RWPE1 (cell line): ENCODE measurements at regions not wholly inside any gene's neighbourhood (a gene's known extent, or its start where the extent isn't known, plus 50 kb on each side); places are given as distances from the start of the nearest gene placed in this dataset.

ENCODE experiments used
- CTCF ChIA-PET: fragments of 350-600 bp; sonication (Branson Sonifier 250); formaldehyde crosslinking; extraction: SDS; loops from one replicate; lab custom pipeline; 2021; lab: Yijun Ruan, JAX
- POLR2A ChIA-PET: fragments of 400-600 bp; formaldehyde crosslinking; extraction: SDS; loops from one replicate; lab custom pipeline; 2020; ENCODE audit warnings: antibody characterized with exemption; ENCODE audit not compliant: low non-redundant PET; lab: Yijun Ruan, JAX
- DNase-seq: peaks from one replicate; pipeline ENCODE4 v3.0.0; 2012; ENCODE audit warnings: low spot score
- H3K27ac ChIP-seq: fragments of 450-650 bp; 2 replicates; pipeline ENCODE4 v1.5.1; 2017
- TF ChIP-seq, protein P1 (sequence below): fragments of 450-650 bp; conservative IDR thresholded peaks from 2 replicates; pipeline ENCODE4 v1.5.1; 2017; ENCODE audit warnings: low read depth, mild to moderate bottlenecking

DNA sequence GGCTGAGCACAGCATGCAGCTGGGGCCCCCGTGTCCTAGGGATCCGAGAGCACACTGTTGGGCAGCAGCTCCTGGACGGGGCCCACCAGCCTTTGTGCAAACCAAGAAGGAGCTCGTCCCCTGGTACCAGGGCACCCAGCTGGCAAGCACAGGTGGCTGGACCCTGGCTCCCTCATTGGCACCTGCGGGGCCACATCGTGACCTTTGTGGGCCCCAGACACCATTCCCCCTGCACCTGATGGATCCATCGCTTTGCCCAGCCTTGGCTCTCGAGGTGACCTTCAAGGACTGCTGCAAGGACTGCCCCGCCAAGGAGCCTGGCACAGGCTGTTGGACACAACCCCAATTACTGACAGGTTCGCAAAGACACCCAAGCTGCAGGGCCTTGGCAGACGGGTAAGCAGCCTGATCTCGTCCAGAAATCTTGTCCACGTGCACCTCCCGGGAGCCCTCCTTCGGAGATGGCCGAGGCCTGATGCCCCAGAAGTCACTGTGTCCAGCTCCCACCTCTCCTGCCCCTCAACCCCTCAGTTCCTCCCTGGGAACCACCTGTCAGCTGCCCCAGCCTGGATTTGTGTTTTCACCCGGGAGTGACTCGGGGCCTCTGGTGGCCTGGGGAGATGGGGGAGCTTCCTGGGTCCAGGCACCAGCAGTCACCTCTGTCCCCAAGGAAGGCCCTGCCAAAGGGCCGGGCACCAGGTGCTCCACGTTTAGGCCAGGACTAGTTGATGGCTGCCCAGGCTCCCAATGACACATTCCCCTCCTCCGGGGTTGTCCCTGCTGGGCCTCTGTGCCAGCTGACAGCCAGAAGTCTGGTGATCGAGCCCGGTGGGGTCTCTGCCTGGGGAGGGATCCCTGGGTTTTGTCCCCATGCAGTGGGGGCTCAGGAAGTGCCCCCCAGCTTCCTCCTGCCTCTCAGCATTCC lies 137.1 kb upstream of the PPP1R26 start:
- ChIA-PET CTCF (interaction anchor here (0.7 to 3.4 kb wide), 5 partner anchors 8 to 256 kb away, joined by 3 to 13 read pairs (median 3); no protein-coding TSS in a partner anchor), POLR2A (no interaction called here)
- no peak for DNase-seq
- no peak overlapping the region for H3K27ac ChIP-seq
- TF ChIP-seq, protein P1, sequence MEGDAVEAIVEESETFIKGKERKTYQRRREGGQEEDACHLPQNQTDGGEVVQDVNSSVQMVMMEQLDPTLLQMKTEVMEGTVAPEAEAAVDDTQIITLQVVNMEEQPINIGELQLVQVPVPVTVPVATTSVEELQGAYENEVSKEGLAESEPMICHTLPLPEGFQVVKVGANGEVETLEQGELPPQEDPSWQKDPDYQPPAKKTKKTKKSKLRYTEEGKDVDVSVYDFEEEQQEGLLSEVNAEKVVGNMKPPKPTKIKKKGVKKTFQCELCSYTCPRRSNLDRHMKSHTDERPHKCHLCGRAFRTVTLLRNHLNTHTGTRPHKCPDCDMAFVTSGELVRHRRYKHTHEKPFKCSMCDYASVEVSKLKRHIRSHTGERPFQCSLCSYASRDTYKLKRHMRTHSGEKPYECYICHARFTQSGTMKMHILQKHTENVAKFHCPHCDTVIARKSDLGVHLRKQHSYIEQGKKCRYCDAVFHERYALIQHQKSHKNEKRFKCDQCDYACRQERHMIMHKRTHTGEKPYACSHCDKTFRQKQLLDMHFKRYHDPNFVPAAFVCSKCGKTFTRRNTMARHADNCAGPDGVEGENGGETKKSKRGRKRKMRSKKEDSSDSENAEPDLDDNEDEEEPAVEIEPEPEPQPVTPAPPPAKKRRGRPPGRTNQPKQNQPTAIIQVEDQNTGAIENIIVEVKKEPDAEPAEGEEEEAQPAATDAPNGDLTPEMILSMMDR, result no peak

- DNase-seq, result no peak
- ChIA-PET POLR2A (no interaction called here), CTCF (interaction anchor here (0.9 to 3.4 kb wide), 3 partner anchors 9 to 257 kb away, joined by 3 to 13 read pairs (median 5); no protein-coding TSS in a partner anchor)
- TF ChIP-seq, protein P1, result no peak
- no peak overlapping the region for H3K27ac ChIP-seq
Measured at GRCh38 chr9:135343136-135343535, 136.4 kb upstream of the PPP1R26 start.

DNA sequence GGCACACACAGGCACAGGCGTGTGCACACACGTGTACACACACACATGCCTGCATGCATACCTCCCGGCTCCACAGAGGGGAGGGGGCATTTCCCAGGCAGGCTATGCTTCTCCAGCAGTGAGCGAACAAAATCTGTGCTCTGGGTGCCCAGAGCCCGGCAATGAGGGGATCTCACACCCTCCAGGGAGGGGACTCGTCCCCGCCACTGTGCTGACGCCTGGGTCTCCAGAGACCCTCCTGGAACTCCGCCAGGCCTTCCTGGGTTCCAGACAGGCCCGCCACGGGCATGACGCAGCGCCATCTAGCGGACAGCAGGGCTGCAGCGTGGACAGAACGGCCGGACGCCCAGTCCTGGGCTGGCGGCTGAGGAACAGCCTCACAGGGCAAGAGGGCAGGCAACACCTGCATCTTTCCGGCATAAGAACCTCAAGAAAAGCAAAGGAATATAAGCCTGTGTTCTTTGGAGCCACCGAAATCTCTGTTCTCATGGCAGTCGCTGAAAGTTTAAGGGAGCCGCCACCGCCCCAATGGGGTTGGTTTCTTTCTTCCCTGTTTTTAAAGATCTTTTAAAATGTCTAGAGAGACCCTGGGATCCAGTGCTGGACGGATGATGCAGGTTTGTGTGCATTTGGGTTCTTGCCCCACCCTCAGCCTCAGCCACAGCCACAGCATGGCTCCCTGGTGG lies 135.6 kb upstream of the PPP1R26 start:
- no peak overlapping the region for H3K27ac ChIP-seq
- POLR2A ChIA-PET, result no interaction called here
- CTCF ChIA-PET, result interaction anchor here (0.7 kb wide), 1 partner anchor 997 kb away, joined by 3 read pairs; no protein-coding TSS in a partner anchor
- TF ChIP-seq, protein P1, result peak; percentile 99
- peak; percentile 75 for DNase-seq

- TF ChIP-seq, protein P1, result no peak
- ChIA-PET CTCF (interaction anchor here (0.7 kb wide), 1 partner anchor 998 kb away, joined by 3 read pairs; no protein-coding TSS in a partner anchor), POLR2A (no interaction called here)
- DNase-seq, result no peak
- no peak overlapping the region for H3K27ac ChIP-seq
Measured at GRCh38 chr9:135344523-135344901, 135.1 kb upstream of the PPP1R26 start.

GRCh38 chr9:135344915-135345500 lies 134.6 kb upstream of the PPP1R26 start:
- H3K27ac ChIP-seq, result no peak overlapping the region
- ChIA-PET CTCF (interaction anchor here (0.5 to 0.7 kb wide), 2 partner anchors 260 to 998 kb away, joined by 3 read pairs; no protein-coding TSS in a partner anchor), POLR2A (no interaction called here)
- TF ChIP-seq, protein P1, result no peak
- no peak for DNase-seq
